ENCODE measurements at regions not wholly inside any gene's neighbourhood (a gene's known extent, or its start where the extent isn't known, plus 50 kb on each side); places are given as distances from the start of the nearest gene placed in this dataset.

DNA sequence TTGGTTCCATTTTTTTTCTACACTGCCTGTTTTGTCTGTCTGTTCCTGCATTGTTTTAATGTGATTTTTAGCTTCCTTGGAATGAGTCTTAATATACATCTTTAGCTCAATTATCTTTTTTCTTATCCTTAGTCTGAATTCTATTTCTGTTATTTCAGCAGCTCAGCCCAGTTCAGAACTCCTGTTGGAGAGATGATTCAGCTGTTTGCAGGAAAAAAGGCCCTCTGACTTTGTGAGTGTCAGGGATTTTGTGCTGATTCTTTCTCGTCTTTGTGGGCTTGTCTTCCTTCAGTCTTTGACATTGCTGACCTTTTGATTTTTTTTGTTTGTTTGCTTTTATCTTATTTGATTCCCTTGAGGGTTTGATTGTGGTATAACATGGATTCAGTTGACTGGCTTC lies 343.2 kb upstream of the TRAM1L1 start:
- Histone ChIP-seq H3K4me1 (ENCODE audit: control insufficient read depth, insufficient read depth, low read length) (no peaks in the 10 kb centered on the region), H3K9ac (ENCODE audit: low read depth, low read length) (no peak overlapping the region), H3K4me3 (ENCODE audit: low read depth, low read length) (no peak overlapping the region), H3K9me3 (ENCODE audit: control insufficient read depth, insufficient read depth, low read length) (peaks cover 6% of the 10 kb centered on the region), H3K27me3 (ENCODE audit: control insufficient read depth, insufficient read depth, low read length) (no peaks in the 10 kb centered on the region), H3K36me3 (ENCODE audit: control insufficient read depth, insufficient read depth, low read length) (no peaks in the 10 kb centered on the region), H3K27ac (ENCODE audit: low read depth, low read length) (no peak overlapping the region)

DNA sequence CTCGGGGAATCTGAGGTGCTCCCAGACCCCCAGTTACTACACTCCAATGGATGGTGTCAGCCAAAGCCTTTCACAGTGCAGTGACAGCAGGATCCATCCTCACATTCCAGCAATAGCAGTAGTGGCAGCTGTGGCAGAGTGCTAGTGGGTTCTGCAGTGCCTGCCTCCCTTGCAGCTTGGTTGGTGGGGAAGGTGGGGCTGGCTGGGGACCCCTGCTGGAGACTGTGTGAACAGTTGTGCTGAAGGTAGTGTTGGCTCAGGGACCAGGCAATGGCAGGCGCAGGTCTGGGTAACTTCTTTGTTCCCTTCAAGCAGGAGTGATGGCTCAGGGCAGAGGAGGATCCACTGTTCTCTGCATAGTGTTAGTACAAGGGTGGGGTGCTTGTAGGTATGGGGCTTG lies 343.7 kb upstream of the TRAM1L1 start:
- no peaks in the 10 kb centered on the region for H3K27me3 ChIP-seq (ENCODE audit: control insufficient read depth, insufficient read depth, low read length)
- H3K4me1 ChIP-seq (ENCODE audit: control insufficient read depth, insufficient read depth, low read length) = no peaks in the 10 kb centered on the region
- no peak overlapping the region for H3K9ac ChIP-seq (ENCODE audit: low read depth, low read length)
- no peak overlapping the region for H3K27ac ChIP-seq (ENCODE audit: low read depth, low read length)
- peaks cover 6% of the 10 kb centered on the region for H3K9me3 ChIP-seq (ENCODE audit: control insufficient read depth, insufficient read depth, low read length)
- no peaks in the 10 kb centered on the region for H3K36me3 ChIP-seq (ENCODE audit: control insufficient read depth, insufficient read depth, low read length)
- no peak overlapping the region for H3K4me3 ChIP-seq (ENCODE audit: low read depth, low read length)

DNA sequence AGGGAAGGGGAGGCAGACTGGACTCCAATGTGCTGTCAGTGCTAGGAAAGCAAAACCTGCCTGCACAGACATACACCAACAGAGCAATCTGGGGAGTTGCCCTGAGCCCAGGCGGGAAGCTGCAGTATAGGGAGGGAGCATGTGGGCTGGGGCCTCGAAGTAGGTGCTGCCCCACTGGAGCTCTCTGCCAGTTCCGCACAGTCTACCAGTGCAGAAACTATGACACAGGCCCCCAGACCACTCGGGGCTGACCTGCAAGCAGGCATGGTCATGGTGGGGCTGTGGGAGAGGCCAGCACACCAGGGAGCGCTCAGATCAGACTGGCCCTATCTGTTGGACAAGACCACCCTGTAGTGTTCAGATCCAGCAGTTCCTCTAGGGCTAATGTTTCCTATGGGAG lies 344.1 kb upstream of the TRAM1L1 start:
- Histone ChIP-seq H3K4me3 (ENCODE audit: low read depth, low read length) (no peak overlapping the region), H3K27ac (ENCODE audit: low read depth, low read length) (no peak overlapping the region), H3K27me3 (ENCODE audit: control insufficient read depth, insufficient read depth, low read length) (no peaks in the 10 kb centered on the region), H3K9me3 (ENCODE audit: control insufficient read depth, insufficient read depth, low read length) (peaks cover 6% of the 10 kb centered on the region), H3K36me3 (ENCODE audit: control insufficient read depth, insufficient read depth, low read length) (no peaks in the 10 kb centered on the region), H3K9ac (ENCODE audit: low read depth, low read length) (no peak overlapping the region), H3K4me1 (ENCODE audit: control insufficient read depth, insufficient read depth, low read length) (no peaks in the 10 kb centered on the region)

DNA sequence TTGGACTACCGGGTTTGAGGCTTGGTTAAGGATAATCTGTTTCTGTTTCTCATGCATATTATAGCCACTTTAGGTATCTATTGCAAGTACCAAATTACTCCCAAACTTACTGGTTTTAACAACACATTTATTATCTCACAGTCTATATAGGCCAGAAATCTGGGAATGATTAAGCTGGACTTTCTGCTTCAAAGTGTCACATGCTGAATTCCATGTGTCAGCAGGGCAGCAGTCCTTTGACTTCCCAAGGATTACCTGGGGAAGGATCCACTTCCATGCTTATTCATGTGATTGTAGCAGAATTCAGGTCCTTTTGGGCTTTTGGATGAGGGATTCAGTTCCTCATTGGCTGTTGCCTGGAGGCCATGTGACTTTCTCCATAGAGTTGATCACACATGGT lies 349.0 kb upstream of the TRAM1L1 start:
- Histone ChIP-seq H3K27me3 (ENCODE audit: control insufficient read depth, insufficient read depth, low read length) (no peaks in the 10 kb centered on the region), H3K27ac (ENCODE audit: low read depth, low read length) (no peak overlapping the region), H3K9ac (ENCODE audit: low read depth, low read length) (no peak overlapping the region), H3K4me3 (ENCODE audit: low read depth, low read length) (no peak overlapping the region), H3K36me3 (ENCODE audit: control insufficient read depth, insufficient read depth, low read length) (no peaks in the 10 kb centered on the region), H3K9me3 (ENCODE audit: control insufficient read depth, insufficient read depth, low read length) (no peaks in the 10 kb centered on the region), H3K4me1 (ENCODE audit: control insufficient read depth, insufficient read depth, low read length) (no peaks in the 10 kb centered on the region)

DNA sequence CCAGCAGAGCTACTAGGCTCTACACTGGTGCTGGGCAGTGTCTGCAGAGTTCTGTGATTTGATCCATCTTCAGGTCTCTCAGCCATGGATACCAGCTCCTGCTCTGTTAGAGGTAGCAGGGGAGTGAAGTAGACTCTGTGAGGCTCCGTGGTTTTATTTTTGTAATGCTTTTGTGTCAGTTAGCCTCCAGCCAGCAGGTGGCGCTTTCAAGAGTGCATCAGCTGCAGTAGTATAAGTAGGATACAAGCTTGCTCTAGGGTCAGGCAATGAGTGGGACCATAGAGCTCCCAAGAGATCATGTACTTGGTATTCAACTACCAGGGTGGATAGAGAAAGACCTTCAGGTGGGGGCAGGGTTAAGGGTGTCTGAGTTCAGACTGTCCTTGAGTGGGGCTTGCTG lies 362.5 kb upstream of the TRAM1L1 start:
- H3K4me3 ChIP-seq (ENCODE audit: low read depth, low read length) = no peak overlapping the region
- H3K9me3 ChIP-seq (ENCODE audit: control insufficient read depth, insufficient read depth, low read length) = no peaks in the 10 kb centered on the region
- no peaks in the 10 kb centered on the region for H3K36me3 ChIP-seq (ENCODE audit: control insufficient read depth, insufficient read depth, low read length)
- no peaks in the 10 kb centered on the region for H3K27me3 ChIP-seq (ENCODE audit: control insufficient read depth, insufficient read depth, low read length)
- no peak overlapping the region for H3K9ac ChIP-seq (ENCODE audit: low read depth, low read length)
- no peaks in the 10 kb centered on the region for H3K4me1 ChIP-seq (ENCODE audit: control insufficient read depth, insufficient read depth, low read length)
- no peak overlapping the region for H3K27ac ChIP-seq (ENCODE audit: low read depth, low read length)

DNA sequence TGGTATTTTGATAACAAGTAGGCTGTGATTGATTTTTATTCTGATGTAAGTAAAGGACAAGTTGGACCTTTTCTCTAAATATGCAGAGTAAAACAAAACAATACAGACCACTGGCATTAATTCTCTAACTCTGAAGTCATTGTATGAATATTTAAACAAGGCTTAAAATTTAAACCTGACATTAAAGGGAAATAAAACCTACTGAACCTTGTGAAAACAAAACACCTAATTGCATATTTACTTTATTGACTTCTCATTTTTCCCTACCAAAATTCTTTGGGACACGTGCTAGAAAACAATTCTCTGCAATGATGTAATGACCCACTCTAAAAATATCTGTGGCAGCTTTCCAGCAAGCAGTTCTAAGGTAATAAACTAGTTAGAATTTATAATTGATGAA lies 369.7 kb upstream of the TRAM1L1 start:
- Histone ChIP-seq H3K9ac (ENCODE audit: low read depth, low read length) (no peak overlapping the region), H3K4me3 (ENCODE audit: low read depth, low read length) (no peak overlapping the region), H3K36me3 (ENCODE audit: control insufficient read depth, insufficient read depth, low read length) (no peaks in the 10 kb centered on the region), H3K27ac (ENCODE audit: low read depth, low read length) (no peak overlapping the region), H3K9me3 (ENCODE audit: control insufficient read depth, insufficient read depth, low read length) (no peaks in the 10 kb centered on the region), H3K4me1 (ENCODE audit: control insufficient read depth, insufficient read depth, low read length) (no peaks in the 10 kb centered on the region), H3K27me3 (ENCODE audit: control insufficient read depth, insufficient read depth, low read length) (no peaks in the 10 kb centered on the region)

DNA sequence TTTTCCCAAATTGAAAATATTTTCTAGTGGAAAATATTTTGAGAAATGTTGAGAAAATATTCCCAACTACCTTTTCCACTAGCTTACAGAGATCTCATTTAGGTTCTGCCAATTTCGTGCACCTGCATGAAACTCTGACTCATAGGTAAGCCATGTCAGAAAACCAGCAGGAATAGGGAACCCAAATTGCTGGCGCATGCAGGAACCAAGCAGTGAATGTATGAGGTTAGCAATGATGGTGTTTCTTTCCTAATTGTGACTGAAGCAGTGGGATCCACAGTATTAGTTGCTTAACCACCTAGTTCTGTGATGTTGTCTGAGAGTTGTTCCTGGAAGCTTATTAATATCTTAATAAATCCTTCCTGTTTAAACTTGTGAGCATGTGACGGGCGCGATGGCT lies 381.0 kb upstream of the TRAM1L1 start:
- H3K27me3 ChIP-seq (ENCODE audit: control insufficient read depth, insufficient read depth, low read length) = no peaks in the 10 kb centered on the region
- H3K4me3 ChIP-seq (ENCODE audit: low read depth, low read length) = no peak overlapping the region
- no peak overlapping the region for H3K9ac ChIP-seq (ENCODE audit: low read depth, low read length)
- H3K36me3 ChIP-seq (ENCODE audit: control insufficient read depth, insufficient read depth, low read length) = no peaks in the 10 kb centered on the region
- H3K4me1 ChIP-seq (ENCODE audit: control insufficient read depth, insufficient read depth, low read length) = no peaks in the 10 kb centered on the region
- H3K27ac ChIP-seq (ENCODE audit: low read depth, low read length) = no peak overlapping the region
- H3K9me3 ChIP-seq (ENCODE audit: control insufficient read depth, insufficient read depth, low read length) = no peaks in the 10 kb centered on the region

DNA sequence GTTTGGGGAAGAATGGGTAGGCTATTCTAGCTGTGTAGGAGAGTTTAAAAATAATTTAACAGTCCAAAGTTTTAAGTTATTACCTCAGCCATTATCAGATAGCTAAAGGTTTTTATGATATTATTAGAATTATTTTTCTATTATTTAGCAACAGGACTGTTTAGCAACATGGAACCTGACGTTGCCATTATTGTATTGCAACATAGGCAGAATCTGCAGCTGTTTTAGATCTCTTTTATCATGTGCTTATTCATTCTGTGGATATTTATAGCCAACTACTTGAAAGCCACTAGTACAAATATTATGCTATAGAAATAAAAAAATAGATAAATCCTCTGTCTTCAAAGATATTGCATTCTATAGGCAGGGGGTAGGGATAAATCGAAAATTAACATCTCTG lies 382.0 kb upstream of the TRAM1L1 start:
- H3K36me3 ChIP-seq (ENCODE audit: control insufficient read depth, insufficient read depth, low read length) = no peaks in the 10 kb centered on the region
- no peaks in the 10 kb centered on the region for H3K9me3 ChIP-seq (ENCODE audit: control insufficient read depth, insufficient read depth, low read length)
- H3K27ac ChIP-seq (ENCODE audit: low read depth, low read length) = no peak overlapping the region
- no peaks in the 10 kb centered on the region for H3K27me3 ChIP-seq (ENCODE audit: control insufficient read depth, insufficient read depth, low read length)
- H3K4me3 ChIP-seq (ENCODE audit: low read depth, low read length) = no peak overlapping the region
- no peaks in the 10 kb centered on the region for H3K4me1 ChIP-seq (ENCODE audit: control insufficient read depth, insufficient read depth, low read length)
- H3K9ac ChIP-seq (ENCODE audit: low read depth, low read length) = no peak overlapping the region

DNA sequence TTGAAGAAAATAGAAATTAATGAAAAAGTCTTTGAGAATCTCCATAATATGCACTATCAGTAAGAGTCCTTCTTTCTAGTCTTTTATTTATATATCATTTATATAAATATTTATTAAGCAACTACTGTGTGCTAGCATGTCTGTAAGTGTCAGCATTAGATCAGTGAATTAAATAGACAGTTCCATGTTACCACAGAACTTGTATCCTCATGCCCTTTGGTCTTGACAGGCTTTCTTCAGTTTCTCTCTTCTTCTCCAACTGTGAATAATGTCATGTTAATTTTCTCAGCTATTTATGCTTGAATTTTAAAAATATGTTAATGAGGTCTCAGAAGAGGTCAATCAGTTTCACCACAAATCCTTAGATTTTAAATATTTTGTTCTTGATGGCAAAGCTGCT lies 389.6 kb upstream of the TRAM1L1 start:
- Histone ChIP-seq H3K27ac (ENCODE audit: low read depth, low read length) (no peak overlapping the region), H3K4me1 (ENCODE audit: control insufficient read depth, insufficient read depth, low read length) (peaks cover 10% of the 10 kb centered on the region), H3K36me3 (ENCODE audit: control insufficient read depth, insufficient read depth, low read length) (no peaks in the 10 kb centered on the region), H3K9ac (ENCODE audit: low read depth, low read length) (no peak overlapping the region), H3K27me3 (ENCODE audit: control insufficient read depth, insufficient read depth, low read length) (no peaks in the 10 kb centered on the region), H3K4me3 (ENCODE audit: low read depth, low read length) (no peak overlapping the region), H3K9me3 (ENCODE audit: control insufficient read depth, insufficient read depth, low read length) (no peaks in the 10 kb centered on the region)

DNA sequence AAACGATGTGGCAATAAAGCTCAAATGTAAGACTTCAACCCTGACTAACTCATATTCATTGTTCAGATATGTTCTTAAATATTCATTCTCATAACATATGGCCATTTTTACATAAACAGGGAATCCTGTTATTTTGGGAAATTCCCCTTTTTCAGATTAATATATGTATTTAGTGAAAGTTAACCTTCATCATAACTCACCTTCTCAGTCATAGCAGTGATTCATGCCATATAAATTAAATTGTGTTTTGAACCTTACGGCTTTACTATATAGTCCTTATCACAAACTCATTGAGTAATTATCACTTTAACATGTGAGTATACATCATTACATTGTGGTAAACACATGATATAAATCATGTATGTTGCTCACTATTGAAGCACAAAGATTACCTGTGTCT lies 392.5 kb upstream of the TRAM1L1 start:
- peaks cover 10% of the 10 kb centered on the region for H3K4me1 ChIP-seq (ENCODE audit: control insufficient read depth, insufficient read depth, low read length)
- no peak overlapping the region for H3K9ac ChIP-seq (ENCODE audit: low read depth, low read length)
- no peaks in the 10 kb centered on the region for H3K36me3 ChIP-seq (ENCODE audit: control insufficient read depth, insufficient read depth, low read length)
- no peak overlapping the region for H3K4me3 ChIP-seq (ENCODE audit: low read depth, low read length)
- H3K27me3 ChIP-seq (ENCODE audit: control insufficient read depth, insufficient read depth, low read length) = no peaks in the 10 kb centered on the region
- H3K9me3 ChIP-seq (ENCODE audit: control insufficient read depth, insufficient read depth, low read length) = no peaks in the 10 kb centered on the region
- no peak overlapping the region for H3K27ac ChIP-seq (ENCODE audit: low read depth, low read length)

DNA sequence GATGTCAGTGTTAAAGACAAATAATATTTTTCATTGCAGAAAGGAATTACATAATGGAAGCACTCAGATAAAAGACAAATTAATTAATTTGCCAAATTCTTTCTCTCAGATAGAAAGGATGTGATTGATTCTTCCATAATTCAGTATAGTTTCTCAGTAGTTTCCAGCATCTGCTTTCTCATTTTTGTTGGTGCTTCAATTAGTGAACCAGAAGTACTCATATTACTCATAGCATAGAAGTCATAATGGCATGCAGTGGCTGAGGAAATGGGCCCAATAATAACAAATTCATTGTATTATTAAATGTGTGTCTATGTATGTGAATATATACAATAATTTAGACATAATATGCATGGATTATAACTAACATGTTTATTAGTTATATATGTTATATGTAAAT lies 393.3 kb upstream of the TRAM1L1 start:
- Histone ChIP-seq H3K4me1 (ENCODE audit: control insufficient read depth, insufficient read depth, low read length) (peaks cover 10% of the 10 kb centered on the region), H3K27me3 (ENCODE audit: control insufficient read depth, insufficient read depth, low read length) (no peaks in the 10 kb centered on the region), H3K27ac (ENCODE audit: low read depth, low read length) (no peak overlapping the region), H3K9me3 (ENCODE audit: control insufficient read depth, insufficient read depth, low read length) (no peaks in the 10 kb centered on the region), H3K4me3 (ENCODE audit: low read depth, low read length) (no peak overlapping the region), H3K36me3 (ENCODE audit: control insufficient read depth, insufficient read depth, low read length) (no peaks in the 10 kb centered on the region), H3K9ac (ENCODE audit: low read depth, low read length) (no peak overlapping the region)

DNA sequence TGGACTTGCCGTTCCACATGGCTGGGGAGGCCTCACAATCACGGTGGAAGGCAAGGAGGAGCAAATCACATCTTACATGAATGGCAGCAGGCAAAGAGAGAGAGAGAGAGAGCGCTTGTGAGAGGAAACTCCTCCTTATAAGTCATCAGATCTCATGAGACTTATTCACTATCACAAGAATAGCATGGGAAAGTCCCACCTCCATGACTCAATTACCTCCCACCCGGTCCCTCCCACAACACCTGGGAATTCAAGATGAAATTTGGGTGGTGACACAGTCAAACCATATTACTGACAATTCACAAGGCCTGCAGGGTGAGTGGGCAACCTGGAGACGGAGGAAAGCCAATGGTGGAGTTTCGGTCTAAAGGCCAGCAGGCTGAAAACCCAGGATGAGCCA lies 394.3 kb upstream of the TRAM1L1 start:
- Histone ChIP-seq H3K36me3 (ENCODE audit: control insufficient read depth, insufficient read depth, low read length) (no peaks in the 10 kb centered on the region), H3K27me3 (ENCODE audit: control insufficient read depth, insufficient read depth, low read length) (no peaks in the 10 kb centered on the region), H3K9me3 (ENCODE audit: control insufficient read depth, insufficient read depth, low read length) (no peaks in the 10 kb centered on the region), H3K27ac (ENCODE audit: low read depth, low read length) (no peak overlapping the region), H3K4me3 (ENCODE audit: low read depth, low read length) (no peak overlapping the region), H3K9ac (ENCODE audit: low read depth, low read length) (no peak overlapping the region), H3K4me1 (ENCODE audit: control insufficient read depth, insufficient read depth, low read length) (peaks cover 9% of the 10 kb centered on the region)

All from HUES48 (cell line).